HEK293 (cell line): ENCODE measurements at regions not wholly inside any gene's neighbourhood (a gene's known extent, or its start where the extent isn't known, plus 50 kb on each side); places are given as distances from the start of the nearest gene placed in this dataset.

Experiments
- CTCF ChIA-PET: fragments of 350-600 bp; formaldehyde crosslinking; extraction: SDS; loops from one replicate; lab custom pipeline; 2021; ENCODE audit warnings: antibody characterized with exemption; lab: Yijun Ruan, JAX
- POLR2A ChIA-PET: fragments of 300-600 bp; formaldehyde crosslinking; extraction: SDS; loops from one replicate; lab custom pipeline; 2020; ENCODE audit warnings: antibody characterized with exemption, inconsistent platforms; lab: Yijun Ruan, JAX
- H3K27ac ChIP-seq: fragments of 200-500 bp; sonication (Bioruptor generic); 2 replicates; pipeline ENCODE4 v1.5.1; 2014; ENCODE audit warnings: low read depth, low read length, control low read depth, inconsistent platforms; ENCODE audit errors: extremely low read depth
- H3K36me3 ChIP-seq, 2 experiments: fragments of 200-500 bp in 1 of 2; sonication (Bioruptor generic) in 1 of 2; 1 replicate in 1 of 2; 2 replicates in 1 of 2; pipeline ENCODE4 v1.5.1; 2014 to 2017; ENCODE audit warnings: inconsistent platforms in 2 of 2, low read length in 2 of 2; ENCODE audit not compliant: control insufficient read depth in 2 of 2, insufficient read depth in 1 of 2
- H3K4me1 ChIP-seq: fragments of 200-500 bp; sonication (Bioruptor generic); 2 replicates; pipeline ENCODE4 v1.5.1; 2014; ENCODE audit warnings: mild to moderate bottlenecking, low read length, inconsistent platforms; ENCODE audit not compliant: control insufficient read depth, insufficient read depth
- H3K4me3 ChIP-seq: 2 replicates; pipeline ENCODE4 v1.5.1; 2011; ENCODE audit warnings: low read depth, mild to moderate bottlenecking, control low read depth, low read length, moderate library complexity
- H3K9me3 ChIP-seq: fragments of 200-500 bp; sonication (Bioruptor generic); 2 replicates; pipeline ENCODE4 v1.5.1; 2014; ENCODE audit warnings: low read depth, low read length, inconsistent platforms; ENCODE audit not compliant: control insufficient read depth, insufficient read depth
- INSM2 ChIP-seq: fragments of 450-650 bp; formaldehyde crosslinking; IDR thresholded peaks from 2 replicates; pipeline ENCODE4 v1.5.1; 2016; ENCODE audit warnings: missing biosample characterization, missing genetic modification characterization
- KLF7 ChIP-seq: fragments of 450-650 bp; formaldehyde crosslinking; IDR thresholded peaks from 2 replicates; pipeline ENCODE4 v1.5.1; 2016; ENCODE audit warnings: missing biosample characterization, missing genetic modification characterization, borderline replicate concordance
- SCRT1 ChIP-seq: fragments of 450-650 bp; formaldehyde crosslinking; IDR thresholded peaks from 2 replicates; pipeline ENCODE4 v1.5.1; 2016; ENCODE audit warnings: missing biosample characterization, missing genetic modification characterization, borderline replicate concordance
- TCF7L2 ChIP-seq: IDR thresholded peaks from 2 replicates; pipeline ENCODE4 v1.6.1; 2011; ENCODE audit warnings: low read depth, mild to moderate bottlenecking, inconsistent platforms, low read length, moderate library complexity, borderline replicate concordance
- ZBTB20 ChIP-seq: fragments of 450-650 bp; formaldehyde crosslinking; IDR thresholded peaks from 2 replicates; pipeline ENCODE4 v1.5.1; 2016; ENCODE audit warnings: missing biosample characterization, missing genetic modification characterization
- ZNF132 ChIP-seq: fragments of 450-650 bp; formaldehyde crosslinking; IDR thresholded peaks from 2 replicates; pipeline ENCODE4 v1.5.1; 2017; ENCODE audit warnings: missing biosample characterization, missing genetic modification characterization, borderline replicate concordance
- ZNF133 ChIP-seq: fragments of 450-650 bp; formaldehyde crosslinking; IDR thresholded peaks from 2 replicates; pipeline ENCODE4 v1.5.1; 2016; ENCODE audit warnings: missing biosample characterization, missing genetic modification characterization
- ZNF140 ChIP-seq: fragments of 450-650 bp; formaldehyde crosslinking; IDR thresholded peaks from 2 replicates; pipeline ENCODE4 v1.5.1; 2016; ENCODE audit warnings: missing biosample characterization, missing genetic modification characterization
- ZNF169 ChIP-seq: fragments of 450-650 bp; formaldehyde crosslinking; IDR thresholded peaks from 2 replicates; pipeline ENCODE4 v1.5.1; 2016; ENCODE audit warnings: missing biosample characterization, missing genetic modification characterization
- ZNF18 ChIP-seq: fragments of 450-650 bp; formaldehyde crosslinking; IDR thresholded peaks from 2 replicates; pipeline ENCODE4 v1.5.1; 2016; ENCODE audit warnings: missing biosample characterization, missing genetic modification characterization
- ZNF239 ChIP-seq: fragments of 450-650 bp; formaldehyde crosslinking; IDR thresholded peaks from 2 replicates; pipeline ENCODE4 v1.5.1; 2016; ENCODE audit warnings: missing biosample characterization, missing genetic modification characterization
- ZNF26 ChIP-seq: fragments of 450-650 bp; formaldehyde crosslinking; IDR thresholded peaks from 2 replicates; pipeline ENCODE4 v1.5.1; 2016; ENCODE audit warnings: missing biosample characterization, missing genetic modification characterization
- ZNF292 ChIP-seq: fragments of 450-650 bp; formaldehyde crosslinking; IDR thresholded peaks from 2 replicates; pipeline ENCODE4 v1.5.1; 2016; ENCODE audit warnings: low read depth, missing biosample characterization, missing genetic modification characterization, borderline replicate concordance
- ZNF394 ChIP-seq: fragments of 450-650 bp; formaldehyde crosslinking; IDR thresholded peaks from 2 replicates; pipeline ENCODE4 v1.5.1; 2016; ENCODE audit warnings: missing biosample characterization, missing genetic modification characterization, mild to moderate bottlenecking, moderate library complexity, borderline replicate concordance
- ZNF596 ChIP-seq: fragments of 450-650 bp; IDR thresholded peaks from 2 replicates; pipeline ENCODE4 v1.5.0; 2018; ENCODE audit warnings: missing biosample characterization, mild to moderate bottlenecking, missing genetic modification characterization, moderate library complexity
- ZNF660 ChIP-seq: fragments of 450-650 bp; IDR thresholded peaks from 2 replicates; pipeline ENCODE4 v1.5.1; 2018; ENCODE audit warnings: missing biosample characterization, mild to moderate bottlenecking, missing genetic modification characterization
- ZNF701 ChIP-seq: fragments of 450-650 bp; formaldehyde crosslinking; IDR thresholded peaks from 2 replicates; pipeline ENCODE4 v1.5.1; 2016; ENCODE audit warnings: missing biosample characterization, missing genetic modification characterization
- ZNF747 ChIP-seq: fragments of 450-650 bp; formaldehyde crosslinking; IDR thresholded peaks from 2 replicates; pipeline ENCODE4 v1.5.1; 2016; ENCODE audit warnings: missing biosample characterization, missing genetic modification characterization
- ZSCAN23 ChIP-seq: fragments of 450-650 bp; formaldehyde crosslinking; IDR thresholded peaks from 2 replicates; pipeline ENCODE4 v1.5.1; 2016; ENCODE audit warnings: missing biosample characterization, missing genetic modification characterization
- TF ChIP-seq, protein P1 (sequence below): fragments of 450-650 bp; formaldehyde crosslinking; IDR thresholded peaks from 2 replicates; pipeline ENCODE4; 2016; ENCODE audit warnings: missing biosample characterization, missing genetic modification characterization

- TF ChIP-seq ZBTB20 (no peak), ZNF239 (tag by site-specific recombination) (no peak)
Measured at GRCh38 chr1:188155261-188155660, 1326.5 kb downstream of the PLA2G4A start (continued).

- H3K36me3 ChIP-seq: no peaks in the 10 kb centered on the region
- TF ChIP-seq SCRT1 (tag by site-specific recombination) (no peak), ZNF292 (tag by site-specific recombination) (no peak), ZSCAN23 (tag by site-specific recombination) (no peak), ZNF132 (no peak), ZNF18 (tag by site-specific recombination) (no peak), ZNF140 (tag by site-specific recombination) (no peak), ZNF747 (tag by site-specific recombination) (no peak), ZNF394 (tag by site-specific recombination) (no peak), ZNF596 (tag by site-specific recombination) (no peak)
- CTCF ChIA-PET: no interaction called here
Measured at GRCh38 chr1:188164459-188164858, 1335.7 kb downstream of the PLA2G4A start.

DNA sequence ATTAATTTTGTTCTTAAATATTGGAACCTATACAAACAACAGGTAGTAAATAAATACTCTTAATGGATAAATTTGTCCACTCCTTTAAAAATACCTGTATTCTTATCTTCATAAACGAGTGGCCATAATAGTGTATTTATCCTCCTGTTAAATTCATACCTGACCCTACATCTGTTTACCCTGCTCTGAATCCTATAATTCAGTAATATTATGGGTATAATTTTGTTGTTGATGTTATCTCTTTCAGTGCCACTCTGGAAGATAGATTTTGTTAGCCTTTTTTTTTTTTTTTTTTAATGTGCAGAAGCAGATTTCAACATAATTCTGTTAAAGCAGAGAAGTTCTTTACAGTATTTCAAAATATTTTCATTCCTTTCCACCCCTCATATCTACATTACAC, 1337.9 kb downstream of the PLA2G4A start:
- ChIA-PET CTCF (no interaction called here), POLR2A (no interaction called here)
- Histone ChIP-seq H3K27ac (no peak overlapping the region), H3K4me3 (no peak overlapping the region), H3K36me3 (no peaks in the 10 kb centered on the region), H3K9me3 (no peaks in the 10 kb centered on the region), H3K4me1 (no peaks in the 10 kb centered on the region)
- TF ChIP-seq, protein P1, sequence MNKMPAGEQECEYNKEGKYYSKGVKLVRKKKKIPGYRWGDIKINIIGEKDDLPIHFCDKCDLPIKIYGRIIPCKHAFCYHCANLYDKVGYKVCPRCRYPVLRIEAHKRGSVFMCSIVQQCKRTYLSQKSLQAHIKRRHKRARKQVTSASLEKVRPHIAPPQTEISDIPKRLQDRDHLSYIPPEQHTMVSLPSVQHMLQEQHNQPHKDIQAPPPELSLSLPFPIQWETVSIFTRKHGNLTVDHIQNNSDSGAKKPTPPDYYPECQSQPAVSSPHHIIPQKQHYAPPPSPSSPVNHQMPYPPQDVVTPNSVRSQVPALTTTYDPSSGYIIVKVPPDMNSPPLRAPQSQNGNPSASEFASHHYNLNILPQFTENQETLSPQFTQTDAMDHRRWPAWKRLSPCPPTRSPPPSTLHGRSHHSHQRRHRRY (tag by site-specific recombination): no peak
- TF ChIP-seq ZNF169 (no peak), ZSCAN23 (tag by site-specific recombination) (no peak), ZNF133 (no peak), ZNF132 (no peak), KLF7 (tag by site-specific recombination) (no peak), ZNF701 (tag by site-specific recombination) (no peak), TCF7L2 (no peak), ZNF660 (no peak), INSM2 (tag by site-specific recombination) (no peak), ZNF26 (no peak)

More at GRCh38 chr1:188164459-188164858, 1335.7 kb downstream of the PLA2G4A start:
- no peaks in the 10 kb centered on the region for H3K4me1 ChIP-seq
- POLR2A ChIA-PET: no interaction called here
- no peaks in the 10 kb centered on the region for H3K9me3 ChIP-seq
- no peak overlapping the region for H3K4me3 ChIP-seq
- no peak overlapping the region for H3K27ac ChIP-seq
